C4-2B (cell line): ENCODE measurements at regions not wholly inside any gene's neighbourhood (a gene's known extent, or its start where the extent isn't known, plus 50 kb on each side); places are given as distances from the start of the nearest gene placed in this dataset.
A peak's percentile ranks its signal among the peaks of the same experiment; 100 is the strongest.

Experiments used
- H3K27ac ChIP-seq: fragments of 450-650 bp; 2 replicates; pipeline ENCODE4 v1.5.1; 2017
- CTCF ChIP-seq: fragments of 450-650 bp; conservative IDR thresholded peaks from 2 replicates; pipeline ENCODE4 v1.5.1; 2017; ENCODE audit warnings: mild to moderate bottlenecking
- ZFX ChIP-seq: fragments of 450-650 bp; IDR thresholded peaks from 2 replicates; pipeline ENCODE4 v1.6.1; 2017

GRCh38 chr16:51691109-51691508, 540.0 kb upstream of the SALL1 start:
- no peak overlapping the region for H3K27ac ChIP-seq
- TF ChIP-seq ZFX (no peak), CTCF (no peak)

- no peak overlapping the region for H3K27ac ChIP-seq
- no peak for TF ChIP-seq ZFX
- no peak for TF ChIP-seq CTCF
Observed at GRCh38 chr16:51685498-51685897, 534.4 kb upstream of the SALL1 start.

- peak overlapping the region; percentile 68 for H3K27ac ChIP-seq
- TF ChIP-seq CTCF (no peak), ZFX (no peak)
Observed at GRCh38 chr16:51683882-51684281, 532.8 kb upstream of the SALL1 start.

GRCh38 chr16:51682905-51683304, 531.8 kb upstream of the SALL1 start:
- TF ChIP-seq ZFX, result no peak
- TF ChIP-seq CTCF, result no peak
- peak overlapping the region; percentile 68; the same call in 1 of the 2 replicates for H3K27ac ChIP-seq

GRCh38 chr16:51674615-51675014, 523.5 kb upstream of the SALL1 start:
- H3K27ac ChIP-seq, result no peak overlapping the region
- TF ChIP-seq ZFX (no peak), CTCF (no peak)

- H3K27ac ChIP-seq, result no peak overlapping the region
- TF ChIP-seq ZFX (no peak), CTCF (no peak)
Observed at GRCh38 chr16:51670527-51670926, 519.5 kb upstream of the SALL1 start.

GRCh38 chr16:51666821-51667220, 515.8 kb upstream of the SALL1 start:
- TF ChIP-seq ZFX, result no peak
- no peak for TF ChIP-seq CTCF
- no peak overlapping the region for H3K27ac ChIP-seq
